ENCODE measurements at regions not wholly inside any gene's neighbourhood (a gene's known extent, or its start where the extent isn't known, plus 50 kb on each side); places are given as distances from the start of the nearest gene placed in this dataset.
A peak's percentile ranks its signal among the peaks of the same experiment; 100 is the strongest.
"Not testable (repeated sequence)": the region's sequence is repeated elsewhere in the genome, so short reads cannot be mapped to it uniquely, and the experiment has no call there.

DNA sequence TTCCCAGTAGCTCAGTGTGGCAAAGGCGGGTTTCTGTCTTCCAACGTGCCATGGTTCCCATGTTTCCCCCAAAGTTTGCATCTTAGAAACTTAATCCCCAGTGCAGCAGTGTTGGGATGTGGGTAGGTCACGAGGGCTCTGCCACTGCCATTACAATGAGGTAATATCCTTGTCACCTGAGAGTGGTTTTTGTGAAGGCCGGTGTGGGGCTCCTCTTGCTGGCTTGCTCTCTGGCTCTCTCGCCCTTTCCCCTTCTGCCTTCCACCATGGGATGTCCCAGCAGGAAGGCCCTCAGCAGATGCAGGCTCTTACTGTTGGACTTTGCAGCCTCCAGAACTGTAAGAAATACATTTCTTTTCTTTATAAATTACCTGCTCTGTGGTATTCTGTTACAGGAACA lies 187.9 kb downstream of the OR4M2 start:
- not testable (repeated sequence) for H3K4me3 Mint-ChIP-seq; H3K36me3 ChIP-seq (ENCODE audit: control insufficient read depth, insufficient read depth, low read length); H3K9me3 ChIP-seq (ENCODE audit: control insufficient read depth in 2 of 2, low read length in 2 of 2); H3K4me1 Mint-ChIP-seq; H3K27ac Mint-ChIP-seq; H3K27me3 ChIP-seq (ENCODE audit: control insufficient read depth, insufficient read depth, low read length); ATAC-seq (ENCODE audit: low read depth in 2 of 2); H3K36me3 Mint-ChIP-seq; H3K27me3 Mint-ChIP-seq; H3K9me3 Mint-ChIP-seq
- peak in 1 of 3 donors; percentile 29 for DNase-seq
- peak overlapping the region; percentile 26 for H3K4me3 ChIP-seq (ENCODE audit: low read depth, low read length)
- H3K27ac ChIP-seq (ENCODE audit: insufficient read depth, low read length, poor library complexity, severe bottlenecking), result peak overlapping the region; percentile 88
- peaks cover 61% of the 10 kb centered on the region for H3K4me1 ChIP-seq (ENCODE audit: control insufficient read depth, insufficient read depth, low read length, poor library complexity, severe bottlenecking)

DNA sequence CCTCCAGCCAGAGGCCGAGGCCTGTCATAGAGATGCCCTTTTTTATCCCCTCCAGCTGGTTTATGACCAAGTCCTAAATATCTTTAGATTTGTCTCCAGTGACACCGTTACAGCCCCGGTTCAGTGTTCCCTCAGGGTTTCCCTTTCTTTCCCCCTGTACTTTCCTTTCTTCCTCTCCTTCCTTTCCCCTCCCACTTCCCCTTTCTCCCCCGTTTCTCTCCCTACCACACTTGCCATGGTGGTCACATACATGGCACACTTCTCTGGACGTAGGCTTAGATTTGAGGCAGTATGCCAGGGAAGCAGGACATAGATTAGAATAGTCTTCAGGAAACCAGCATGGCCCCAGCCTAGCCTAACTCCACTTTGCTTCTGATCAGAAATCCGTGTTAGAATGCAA lies 188.3 kb downstream of the OR4M2 start:
- H3K9me3 ChIP-seq (ENCODE audit: control insufficient read depth in 2 of 2, low read length in 2 of 2); H3K4me1 Mint-ChIP-seq; DNase-seq; H3K4me3 Mint-ChIP-seq; H3K27ac Mint-ChIP-seq; H3K9me3 Mint-ChIP-seq; H3K36me3 ChIP-seq (ENCODE audit: control insufficient read depth, insufficient read depth, low read length); H3K36me3 Mint-ChIP-seq; H3K27me3 ChIP-seq (ENCODE audit: control insufficient read depth, insufficient read depth, low read length); ATAC-seq (ENCODE audit: low read depth in 2 of 2); H3K27me3 Mint-ChIP-seq: not testable (repeated sequence)
- H3K4me1 ChIP-seq (ENCODE audit: control insufficient read depth, insufficient read depth, low read length, poor library complexity, severe bottlenecking), result peaks cover 57% of the 10 kb centered on the region
- H3K4me3 ChIP-seq (ENCODE audit: low read depth, low read length), result peak overlapping the region; percentile 26
- peak overlapping the region; percentile 88 for H3K27ac ChIP-seq (ENCODE audit: insufficient read depth, low read length, poor library complexity, severe bottlenecking)

DNA sequence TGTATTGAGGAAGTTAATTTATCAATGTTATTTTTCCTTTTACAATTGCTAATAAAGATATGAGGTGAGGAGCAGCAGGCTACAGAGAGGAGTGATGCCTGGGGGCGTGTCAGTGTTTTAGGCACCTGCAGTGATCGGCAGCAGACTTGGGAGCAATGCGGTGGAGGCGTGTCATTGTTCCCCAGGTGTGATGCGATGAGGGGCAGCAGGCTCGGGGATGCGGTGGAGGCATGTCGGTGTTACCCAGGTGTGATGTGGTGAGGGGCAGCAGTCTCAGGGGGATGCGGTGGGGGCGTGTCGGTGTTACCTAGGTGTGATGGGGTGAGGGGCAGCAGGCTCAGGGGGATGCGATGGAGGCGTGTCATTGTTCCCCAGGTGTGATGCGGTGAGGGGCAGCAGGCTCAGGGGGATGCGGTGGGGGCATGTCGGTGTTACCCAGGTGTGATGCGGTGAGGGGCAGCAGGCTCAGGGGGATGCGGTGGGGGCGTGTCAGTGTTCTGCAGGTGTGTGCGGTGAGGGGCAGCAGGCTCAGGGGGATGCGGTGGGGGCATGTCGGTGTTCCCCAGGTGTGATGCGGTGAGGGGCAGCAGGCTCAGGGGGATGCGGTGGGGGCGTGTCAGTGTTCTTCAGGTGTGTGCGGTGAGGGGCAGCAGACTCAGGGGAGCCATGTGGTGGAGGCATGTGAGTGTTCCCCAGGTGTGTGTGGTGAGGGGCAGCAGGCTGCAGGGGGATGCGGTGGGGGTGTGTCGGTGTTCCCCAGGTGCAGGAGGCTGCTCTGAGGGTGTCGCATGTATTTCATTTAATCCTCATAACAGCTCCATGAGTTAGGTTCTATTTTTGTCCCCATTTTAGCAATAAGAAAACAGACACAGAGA lies 186.2 kb upstream of the GOLGA6L22 start:
- H3K4me1 ChIP-seq (ENCODE audit: control insufficient read depth, insufficient read depth, low read length, poor library complexity, severe bottlenecking), result peaks cover 18% of the 10 kb centered on the region
- not testable (repeated sequence) for H3K36me3 ChIP-seq (ENCODE audit: control insufficient read depth, insufficient read depth, low read length); H3K4me3 ChIP-seq (ENCODE audit: low read depth, low read length); H3K27me3 Mint-ChIP-seq; H3K27ac Mint-ChIP-seq; H3K9me3 ChIP-seq (ENCODE audit: control insufficient read depth in 2 of 2, low read length in 2 of 2); H3K9me3 Mint-ChIP-seq; H3K4me1 Mint-ChIP-seq; ATAC-seq (ENCODE audit: low read depth in 2 of 2); H3K27me3 ChIP-seq (ENCODE audit: control insufficient read depth, insufficient read depth, low read length); H3K36me3 Mint-ChIP-seq; H3K4me3 Mint-ChIP-seq; DNase-seq; H3K27ac ChIP-seq (ENCODE audit: insufficient read depth, low read length, poor library complexity, severe bottlenecking)

DNA sequence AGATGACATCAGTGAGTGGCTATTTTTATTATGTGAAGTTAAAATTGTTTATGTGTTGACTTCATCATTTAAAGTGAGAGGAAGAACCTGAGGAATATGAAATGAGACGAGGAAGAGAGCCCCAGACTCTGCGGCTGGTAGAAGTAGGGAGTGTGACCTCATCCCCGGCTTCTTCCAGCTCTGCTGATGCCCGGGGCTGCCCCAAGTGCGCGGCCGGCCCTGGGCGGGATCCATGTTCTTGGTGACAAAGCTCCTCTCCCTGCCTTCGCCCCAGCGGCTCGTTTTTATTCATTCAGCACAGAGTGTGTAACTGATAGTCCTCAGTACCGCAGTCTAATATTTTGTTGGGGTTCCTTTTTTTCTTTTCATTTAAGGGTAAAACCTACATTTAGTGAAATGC lies 185.5 kb upstream of the GOLGA6L22 start:
- not testable (repeated sequence) for H3K4me3 Mint-ChIP-seq; H3K36me3 Mint-ChIP-seq; H3K36me3 ChIP-seq (ENCODE audit: control insufficient read depth, insufficient read depth, low read length); H3K27me3 ChIP-seq (ENCODE audit: control insufficient read depth, insufficient read depth, low read length); H3K27me3 Mint-ChIP-seq; ATAC-seq (ENCODE audit: low read depth in 2 of 2); H3K27ac ChIP-seq (ENCODE audit: insufficient read depth, low read length, poor library complexity, severe bottlenecking); H3K9me3 Mint-ChIP-seq; H3K4me1 Mint-ChIP-seq; H3K4me3 ChIP-seq (ENCODE audit: low read depth, low read length); DNase-seq; H3K9me3 ChIP-seq (ENCODE audit: control insufficient read depth in 2 of 2, low read length in 2 of 2); H3K27ac Mint-ChIP-seq
- H3K4me1 ChIP-seq (ENCODE audit: control insufficient read depth, insufficient read depth, low read length, poor library complexity, severe bottlenecking), result peaks cover 12% of the 10 kb centered on the region

DNA sequence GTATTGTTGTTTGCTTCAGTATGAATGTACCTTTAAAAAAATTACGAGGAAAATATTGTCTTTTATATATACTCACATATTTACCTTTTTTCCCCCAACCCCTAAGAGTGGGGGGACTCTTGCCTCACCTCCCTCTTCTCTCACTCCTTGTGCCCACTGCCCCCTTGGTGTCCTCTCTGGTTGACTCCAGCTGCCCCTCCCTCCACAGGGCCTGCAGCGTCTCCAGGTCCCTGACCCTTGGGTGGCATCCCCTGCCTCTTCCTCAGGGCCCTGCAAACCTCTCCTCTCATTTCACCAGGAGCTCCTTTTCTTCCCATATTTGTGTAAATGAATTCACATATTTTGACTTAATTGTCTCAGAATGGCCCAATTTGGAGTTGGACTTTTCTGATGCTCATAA lies 184.3 kb upstream of the GOLGA6L22 start:
- not testable (repeated sequence) for H3K27me3 ChIP-seq (ENCODE audit: control insufficient read depth, insufficient read depth, low read length); H3K4me1 ChIP-seq (ENCODE audit: control insufficient read depth, insufficient read depth, low read length, poor library complexity, severe bottlenecking); H3K4me1 Mint-ChIP-seq; H3K4me3 ChIP-seq (ENCODE audit: low read depth, low read length); H3K36me3 ChIP-seq (ENCODE audit: control insufficient read depth, insufficient read depth, low read length); H3K27ac Mint-ChIP-seq; H3K4me3 Mint-ChIP-seq; H3K9me3 Mint-ChIP-seq; H3K27ac ChIP-seq (ENCODE audit: insufficient read depth, low read length, poor library complexity, severe bottlenecking); H3K27me3 Mint-ChIP-seq; ATAC-seq (ENCODE audit: low read depth in 2 of 2); DNase-seq; H3K36me3 Mint-ChIP-seq; H3K9me3 ChIP-seq (ENCODE audit: control insufficient read depth in 2 of 2, low read length in 2 of 2)

DNA sequence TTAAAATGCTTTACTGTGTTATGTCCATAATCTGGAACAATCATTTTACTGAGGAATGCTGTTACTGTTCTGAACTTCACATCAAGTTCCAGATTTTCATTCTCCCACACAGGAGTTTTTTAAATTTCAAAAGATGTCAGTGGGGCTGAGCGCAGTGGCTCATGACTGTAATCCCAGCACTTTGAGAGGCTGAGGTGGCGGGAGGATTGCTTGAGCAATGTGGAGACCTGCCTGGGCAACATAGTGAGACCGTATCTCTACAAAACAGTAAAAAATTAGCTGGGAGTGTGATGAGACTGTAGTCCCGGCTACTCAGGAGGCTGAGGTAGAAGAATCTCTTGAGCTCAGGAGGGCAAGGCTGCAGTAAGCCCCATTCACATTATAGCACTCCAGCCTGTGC lies 177.9 kb upstream of the GOLGA6L22 start:
- not testable (repeated sequence) for H3K9me3 Mint-ChIP-seq; H3K27ac ChIP-seq (ENCODE audit: insufficient read depth, low read length, poor library complexity, severe bottlenecking); H3K9me3 ChIP-seq (ENCODE audit: control insufficient read depth in 2 of 2, low read length in 2 of 2); H3K27me3 Mint-ChIP-seq; ATAC-seq (ENCODE audit: low read depth in 2 of 2); H3K36me3 ChIP-seq (ENCODE audit: control insufficient read depth, insufficient read depth, low read length); H3K27me3 ChIP-seq (ENCODE audit: control insufficient read depth, insufficient read depth, low read length); H3K4me1 ChIP-seq (ENCODE audit: control insufficient read depth, insufficient read depth, low read length, poor library complexity, severe bottlenecking); H3K4me3 ChIP-seq (ENCODE audit: low read depth, low read length); DNase-seq
- H3K27ac Mint-ChIP-seq, result peak overlapping the region in 2 of 3 donors; percentile 7 to 31
- H3K4me3 Mint-ChIP-seq, result peak overlapping the region in 3 of 4 donors; percentile 1 to 16 (median 12)
- peaks cover 23 to 50% (median 26%) of the 10 kb centered on the region in 4 donors for H3K4me1 Mint-ChIP-seq
- peaks cover 19% of the 10 kb centered on the region for H3K36me3 Mint-ChIP-seq

DNA sequence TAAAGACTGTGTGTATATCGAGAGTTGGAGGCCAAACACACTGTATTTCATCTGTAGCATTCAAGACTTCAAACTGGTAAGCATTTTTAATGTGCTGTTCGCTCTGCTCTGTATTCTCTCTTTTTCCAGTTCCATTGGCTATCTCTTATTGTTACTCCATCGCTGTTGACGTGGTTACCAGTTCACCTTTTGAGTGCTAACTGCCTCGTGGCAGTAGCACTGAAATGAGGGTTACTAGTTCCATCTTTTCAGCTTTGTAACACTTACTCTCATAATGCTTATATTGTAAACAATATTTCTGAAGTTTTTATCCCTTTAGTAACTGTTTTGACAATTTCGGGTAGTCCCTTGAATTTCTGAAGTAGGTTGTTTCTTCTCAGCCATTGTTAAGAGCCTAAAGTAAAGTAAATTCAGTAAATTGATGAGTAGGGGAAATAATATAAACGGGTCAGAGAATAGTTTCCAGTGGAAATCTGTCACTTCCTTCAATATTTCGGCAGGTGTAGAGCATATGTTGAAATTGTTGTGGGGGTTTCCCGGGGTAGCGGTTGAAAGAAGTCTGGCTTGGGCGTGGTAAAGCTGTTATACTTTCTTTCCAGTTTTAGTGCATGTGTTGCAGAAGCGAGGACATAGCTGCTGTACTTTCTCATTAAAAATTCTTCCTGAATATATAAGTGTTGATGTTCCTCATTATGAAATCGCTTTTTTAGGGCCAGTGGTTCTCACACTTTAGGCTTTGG lies 175.7 kb upstream of the GOLGA6L22 start:
- H3K4me3 Mint-ChIP-seq, result peak overlapping the region; percentile 36 to 81 (median 58)
- Histone ChIP-seq H3K27ac (ENCODE audit: insufficient read depth, low read length, poor library complexity, severe bottlenecking) (peak overlapping the region; percentile 26), H3K4me3 (ENCODE audit: low read depth, low read length) (peak overlapping the region; percentile 26)
- peaks cover 23 to 50% (median 26%) of the 10 kb centered on the region in 4 donors for H3K4me1 Mint-ChIP-seq
- H3K9me3 ChIP-seq (ENCODE audit: control insufficient read depth in 2 of 2, low read length in 2 of 2); H3K27me3 ChIP-seq (ENCODE audit: control insufficient read depth, insufficient read depth, low read length); H3K9me3 Mint-ChIP-seq; H3K4me1 ChIP-seq (ENCODE audit: control insufficient read depth, insufficient read depth, low read length, poor library complexity, severe bottlenecking); H3K27me3 Mint-ChIP-seq; H3K36me3 ChIP-seq (ENCODE audit: control insufficient read depth, insufficient read depth, low read length): not testable (repeated sequence)
- peaks cover 19% of the 10 kb centered on the region for H3K36me3 Mint-ChIP-seq
- peak in 2 of 3 donors; percentile 47 to 52 for DNase-seq
- H3K27ac Mint-ChIP-seq, result peak overlapping the region in 2 of 3 donors; percentile 38 to 66
- peak; percentile 58 to 69 for ATAC-seq (ENCODE audit: low read depth in 2 of 2)

Data from CD4-positive, CD25-positive, alpha-beta regulatory T cell (primary cell).